Tibial nerve (tissue), 4 donors: ENCODE measurements at regions not wholly inside any gene's neighbourhood (a gene's known extent, or its start where the extent isn't known, plus 50 kb on each side); places are given as distances from the start of the nearest gene placed in this dataset.

Experiments
- EP300 ChIP-seq, 2 donors: sonication (generic); formaldehyde crosslinking; IDR thresholded peaks; one replicate each; pipeline ENCODE4 v1.6.1; 2017; ENCODE audit warnings: antibody characterized with exemption in 2 of 2, mild to moderate bottlenecking in 1 of 2
- POLR2A ChIP-seq, 2 donors: fragments of 450-650 bp; IDR thresholded peaks; one replicate each; pipeline ENCODE4 v1.6.1; 2017; ENCODE audit warnings: antibody characterized with exemption in 2 of 2, mild to moderate bottlenecking in 2 of 2, moderate library complexity in 2 of 2
- TF ChIP-seq, protein P1 (sequence below), 5 experiments: fragments of 200-600 bp in 3 of 5; fragments of 450-650 bp in 2 of 5; sonication (generic) in 3 of 5; IDR thresholded peaks; one replicate each; pipeline ENCODE4 v1.5.1; 2016 to 2019; ENCODE audit warnings: antibody characterized with exemption in 5 of 5, mild to moderate bottlenecking in 3 of 5, moderate library complexity in 2 of 5

DNA sequence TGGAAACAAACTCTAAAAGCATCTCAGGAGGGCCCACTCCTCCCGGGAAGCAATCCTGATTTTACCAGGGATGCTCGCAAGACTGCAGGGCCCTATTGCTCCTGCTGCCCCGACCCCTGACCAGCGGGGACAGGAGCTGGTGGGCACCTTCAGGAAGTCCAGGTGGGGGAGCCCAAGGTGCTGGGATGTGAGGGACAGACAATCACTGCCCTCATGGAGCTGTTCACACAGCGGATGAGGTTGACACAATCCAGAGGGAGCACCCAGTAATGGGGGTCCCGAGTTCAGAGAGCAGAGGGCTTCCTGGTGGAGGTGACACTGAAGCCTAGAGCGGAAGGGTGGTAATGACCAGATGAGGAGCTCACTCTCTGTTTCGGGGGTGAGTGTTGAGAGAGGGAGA, 126.2 kb downstream of the FOXL1 start:
- TF ChIP-seq, protein P1, sequence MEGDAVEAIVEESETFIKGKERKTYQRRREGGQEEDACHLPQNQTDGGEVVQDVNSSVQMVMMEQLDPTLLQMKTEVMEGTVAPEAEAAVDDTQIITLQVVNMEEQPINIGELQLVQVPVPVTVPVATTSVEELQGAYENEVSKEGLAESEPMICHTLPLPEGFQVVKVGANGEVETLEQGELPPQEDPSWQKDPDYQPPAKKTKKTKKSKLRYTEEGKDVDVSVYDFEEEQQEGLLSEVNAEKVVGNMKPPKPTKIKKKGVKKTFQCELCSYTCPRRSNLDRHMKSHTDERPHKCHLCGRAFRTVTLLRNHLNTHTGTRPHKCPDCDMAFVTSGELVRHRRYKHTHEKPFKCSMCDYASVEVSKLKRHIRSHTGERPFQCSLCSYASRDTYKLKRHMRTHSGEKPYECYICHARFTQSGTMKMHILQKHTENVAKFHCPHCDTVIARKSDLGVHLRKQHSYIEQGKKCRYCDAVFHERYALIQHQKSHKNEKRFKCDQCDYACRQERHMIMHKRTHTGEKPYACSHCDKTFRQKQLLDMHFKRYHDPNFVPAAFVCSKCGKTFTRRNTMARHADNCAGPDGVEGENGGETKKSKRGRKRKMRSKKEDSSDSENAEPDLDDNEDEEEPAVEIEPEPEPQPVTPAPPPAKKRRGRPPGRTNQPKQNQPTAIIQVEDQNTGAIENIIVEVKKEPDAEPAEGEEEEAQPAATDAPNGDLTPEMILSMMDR (IDR thresholded peaks at IDR 0.05) = no peak
- TF ChIP-seq POLR2A (IDR thresholded peaks at IDR 0.05) = no peak
- no peak for TF ChIP-seq EP300 (IDR thresholded peaks at IDR 0.05)
